Adrenal gland (tissue), 9 donors: ENCODE measurements at regions not wholly inside any gene's neighbourhood (a gene's known extent, or its start where the extent isn't known, plus 50 kb on each side); places are given as distances from the start of the nearest gene placed in this dataset.

Experiments used
- DNase-seq, 7 donors: peaks; one replicate each; pipeline ENCODE4 v3.0.0-alpha.2; 2019 to 2020
- H3K27ac ChIP-seq, 5 donors: fragments of 200-600 bp; sonication (generic) in 4 of 5; 1 replicate in 3 of 5; 2 replicates in 2 of 5; pipeline versions ENCODE4 v1.5.1 to v1.8.0; 2016 to 2020; ENCODE audit warnings: mild to moderate bottlenecking in 1 of 5
- H3K27me3 ChIP-seq: fragments of 200-600 bp; 2 replicates; pipeline ENCODE4 v1.8.0; 2021
- H3K36me3 ChIP-seq, 2 donors: fragments of 200-600 bp; replicated peaks in 1 of 2; 1 replicate in 1 of 2; 2 replicates in 1 of 2; pipeline versions ENCODE4 v1.5.1 to v1.8.0; 2018 to 2022
- H3K4me1 ChIP-seq, 2 donors: fragments of 200-600 bp; replicated peaks in 1 of 2; 1 replicate in 1 of 2; 2 replicates in 1 of 2; pipeline versions ENCODE4 v1.5.1 to v1.8.0; 2018 to 2021
- H3K4me3 ChIP-seq, 4 donors: fragments of 200-600 bp; sonication (generic) in 3 of 4; one replicate each; pipeline ENCODE4 v1.5.1; 2016 to 2018
- H3K9me3 ChIP-seq, 3 donors: fragments of 200-600 bp; sonication (generic) in 1 of 3; replicated peaks in 1 of 3; 1 replicate in 2 of 3; 2 replicates in 1 of 3; pipeline versions ENCODE4 v1.5.1 to v1.8.0; 2016 to 2021
- POLR2A ChIP-seq, 2 donors: fragments of 450-650 bp; IDR thresholded peaks; one replicate each; pipeline ENCODE4 v1.6.1; 2017; ENCODE audit warnings: antibody characterized with exemption in 2 of 2, mild to moderate bottlenecking in 2 of 2, moderate library complexity in 1 of 2
- WGBS, 4 donors: extraction: QIAGEN DNeasy Blood & Tissue Kit in 2 of 4; methylation state at CpG; one replicate each; pipeline versions ENCODE4 v1.1.5 to v1.1.7; 2013 to 2017; 5-methylcytosine and 5-hydroxymethylcytosine counted together
- intact Hi-C, 2 donors: fragments of 100-400 bp; cut with DNase I; formaldehyde crosslinking; loops; one replicate each; pipeline versions ENCODE4 v1.14.1 to v1.15.0; 2022 to 2023
- TF ChIP-seq, protein P1 (sequence below), 6 experiments: fragments of 450-650 bp in 4 of 6; fragments of 200-600 bp in 2 of 6; sonication (generic) in 1 of 6; IDR thresholded peaks; 1 replicate in 5 of 6; 2 replicates in 1 of 6; pipeline versions ENCODE4 v1.5.1 to v1.8.0; 2016 to 2021; ENCODE audit warnings: antibody characterized with exemption in 6 of 6, mild to moderate bottlenecking in 2 of 6, moderate library complexity in 1 of 6
- donor health status: healthy with polysubstance abuse.
- donor health status: Bipolar disorder and iron deficiency.
- donor health status: DM: yes; HTN: yes; CAD: no.
- donor health status: DM: no; HTN: no; CAD: no.
- donor health status: DM: no; HTN: no; CAD: no.

DNA sequence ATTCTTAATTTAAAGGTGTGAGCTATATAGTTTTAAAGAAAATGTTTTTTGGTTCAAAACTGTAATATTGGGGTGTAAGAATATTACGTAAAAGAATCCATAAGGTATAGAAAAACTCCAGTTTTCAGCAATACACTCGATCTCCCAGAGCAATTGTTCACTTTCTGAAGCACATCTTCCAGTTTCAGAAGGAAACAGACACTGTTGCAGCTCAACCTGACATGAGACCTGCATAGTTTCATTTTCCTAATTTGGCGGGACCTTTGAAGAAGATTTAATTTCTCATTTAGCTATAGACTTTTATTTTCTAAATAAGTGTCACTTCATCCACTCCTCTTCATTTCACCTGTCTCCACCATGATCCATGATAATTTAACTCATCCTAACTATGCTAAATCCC lies 281.5 kb downstream of the HTR1B start:
- WGBS, 4 donors = 82 to 88% (median 84%) methylated on average over 3 of the region's 3 CpGs
- intact Hi-C loops = no loop called here
- TF ChIP-seq, protein P1, sequence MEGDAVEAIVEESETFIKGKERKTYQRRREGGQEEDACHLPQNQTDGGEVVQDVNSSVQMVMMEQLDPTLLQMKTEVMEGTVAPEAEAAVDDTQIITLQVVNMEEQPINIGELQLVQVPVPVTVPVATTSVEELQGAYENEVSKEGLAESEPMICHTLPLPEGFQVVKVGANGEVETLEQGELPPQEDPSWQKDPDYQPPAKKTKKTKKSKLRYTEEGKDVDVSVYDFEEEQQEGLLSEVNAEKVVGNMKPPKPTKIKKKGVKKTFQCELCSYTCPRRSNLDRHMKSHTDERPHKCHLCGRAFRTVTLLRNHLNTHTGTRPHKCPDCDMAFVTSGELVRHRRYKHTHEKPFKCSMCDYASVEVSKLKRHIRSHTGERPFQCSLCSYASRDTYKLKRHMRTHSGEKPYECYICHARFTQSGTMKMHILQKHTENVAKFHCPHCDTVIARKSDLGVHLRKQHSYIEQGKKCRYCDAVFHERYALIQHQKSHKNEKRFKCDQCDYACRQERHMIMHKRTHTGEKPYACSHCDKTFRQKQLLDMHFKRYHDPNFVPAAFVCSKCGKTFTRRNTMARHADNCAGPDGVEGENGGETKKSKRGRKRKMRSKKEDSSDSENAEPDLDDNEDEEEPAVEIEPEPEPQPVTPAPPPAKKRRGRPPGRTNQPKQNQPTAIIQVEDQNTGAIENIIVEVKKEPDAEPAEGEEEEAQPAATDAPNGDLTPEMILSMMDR (IDR thresholded peaks at IDR 0.05) = no peak
- TF ChIP-seq POLR2A (IDR thresholded peaks at IDR 0.05) = no peak
- DNase-seq = no peak
- Histone ChIP-seq H3K36me3 (no peaks in the 10 kb centered on the region), H3K9me3 (peaks cover 0 to 4% (median 0%) of the 10 kb centered on the region in 3 donors), H3K4me3 (no peak overlapping the region), H3K27me3 (no peaks in the 10 kb centered on the region), H3K27ac (no peak overlapping the region), H3K4me1 (no peaks in the 10 kb centered on the region)

- Histone ChIP-seq H3K4me1 (no peaks in the 10 kb centered on the region), H3K36me3 (no peaks in the 10 kb centered on the region), H3K27me3 (no peaks in the 10 kb centered on the region), H3K4me3 (no peak overlapping the region), H3K9me3 (peaks cover 0 to 4% (median 0%) of the 10 kb centered on the region in 3 donors), H3K27ac (no peak overlapping the region)
- TF ChIP-seq POLR2A (IDR thresholded peaks at IDR 0.05) = no peak
- TF ChIP-seq, protein P1 (IDR thresholded peaks at IDR 0.05) = no peak
- intact Hi-C loops = no loop called here
- WGBS, 4 donors = 56 to 69% (median 64%) methylated on average over 3 of the region's 3 CpGs
- no peak for DNase-seq
Measured at GRCh38 chr6:77180326-77180725, 283.0 kb downstream of the HTR1B start.

DNA sequence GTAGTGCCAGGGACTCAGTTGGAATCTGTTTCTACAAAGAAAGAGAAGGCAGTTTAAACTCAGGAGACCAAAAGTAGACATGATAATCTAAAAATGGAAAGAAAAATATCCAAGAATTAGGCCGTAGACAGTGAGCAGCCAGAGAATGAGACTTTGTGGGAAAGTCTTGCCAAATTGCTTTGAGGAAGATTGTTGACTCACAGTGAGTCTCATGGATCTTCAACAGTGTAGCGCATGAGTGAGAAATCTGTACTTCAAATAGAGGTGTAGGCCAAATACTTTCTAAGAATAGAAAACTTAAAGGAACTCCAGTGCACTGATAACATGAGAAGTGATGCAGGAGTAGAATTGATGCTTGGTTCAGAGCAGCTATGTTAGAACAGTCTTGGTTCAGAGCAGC lies 284.5 kb downstream of the HTR1B start:
- H3K9me3 ChIP-seq = no peaks in the 10 kb centered on the region
- intact Hi-C loops = no loop called here
- DNase-seq = no peak
- H3K4me3 ChIP-seq = no peak overlapping the region
- no peak overlapping the region for H3K27ac ChIP-seq
- H3K36me3 ChIP-seq = no peaks in the 10 kb centered on the region
- H3K27me3 ChIP-seq = no peaks in the 10 kb centered on the region
- H3K4me1 ChIP-seq = no peaks in the 10 kb centered on the region
- TF ChIP-seq POLR2A (IDR thresholded peaks at IDR 0.05) = no peak
- TF ChIP-seq, protein P1 (IDR thresholded peaks at IDR 0.05) = no peak
- 74 to 82% (median 78%) methylated on average over 2 of the region's 2 CpGs for WGBS, 4 donors

GRCh38 chr6:77177470-77177869 lies 285.8 kb downstream of the HTR1B start:
- H3K27me3 ChIP-seq = no peaks in the 10 kb centered on the region
- intact Hi-C loops = no loop called here
- H3K27ac ChIP-seq = no peak overlapping the region
- H3K4me1 ChIP-seq = no peaks in the 10 kb centered on the region
- H3K9me3 ChIP-seq = no peaks in the 10 kb centered on the region
- TF ChIP-seq, protein P1 (IDR thresholded peaks at IDR 0.05) = no peak
- TF ChIP-seq POLR2A (IDR thresholded peaks at IDR 0.05) = no peak
- H3K4me3 ChIP-seq = no peak overlapping the region
- H3K36me3 ChIP-seq = no peaks in the 10 kb centered on the region
- no peak for DNase-seq
